GM12891 (cell line): ENCODE measurements at regions not wholly inside any gene's neighbourhood (a gene's known extent, or its start where the extent isn't known, plus 50 kb on each side); places are given as distances from the start of the nearest gene placed in this dataset.

Experiments used
- POLR2A ChIP-seq: IDR thresholded peaks from 2 replicates; pipeline ENCODE4 v1.6.1; 2011; ENCODE audit warnings: low read depth, low read length, control low read depth
- POLR2AphosphoS5 ChIP-seq: IDR thresholded peaks from 2 replicates; pipeline ENCODE4 v1.6.1; 2011; ENCODE audit warnings: low read depth, low read length, control low read depth
- SPI1 ChIP-seq: IDR thresholded peaks from 2 replicates; pipeline ENCODE4 v1.6.1; 2011; ENCODE audit warnings: low read depth, low read length, control low read depth

DNA sequence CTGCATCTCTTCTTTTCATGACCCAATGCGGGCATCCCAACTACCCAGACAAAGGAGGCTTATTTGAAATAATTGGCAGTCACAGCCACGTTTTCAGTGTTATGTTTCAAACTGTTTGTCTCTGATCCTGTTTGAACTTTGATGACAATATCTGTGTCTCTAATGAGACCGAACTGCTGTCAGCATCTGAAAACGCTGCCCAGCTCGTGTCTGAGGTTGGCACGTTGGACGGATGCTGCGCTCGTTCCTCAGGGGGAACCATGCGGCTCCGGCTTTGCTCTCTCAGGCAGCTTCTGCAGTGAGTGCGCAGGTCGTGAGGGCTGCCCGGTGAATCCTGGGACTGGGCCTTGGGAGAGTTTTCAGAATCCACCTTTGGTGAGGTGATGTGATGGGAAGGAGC, 58.4 kb upstream of the SORBS2 start:
- no peak for TF ChIP-seq POLR2A
- no peak for TF ChIP-seq POLR2AphosphoS5
- TF ChIP-seq SPI1: no peak
